ENCODE measurements at regions not wholly inside any gene's neighbourhood (a gene's known extent, or its start where the extent isn't known, plus 50 kb on each side); places are given as distances from the start of the nearest gene placed in this dataset.

DNA sequence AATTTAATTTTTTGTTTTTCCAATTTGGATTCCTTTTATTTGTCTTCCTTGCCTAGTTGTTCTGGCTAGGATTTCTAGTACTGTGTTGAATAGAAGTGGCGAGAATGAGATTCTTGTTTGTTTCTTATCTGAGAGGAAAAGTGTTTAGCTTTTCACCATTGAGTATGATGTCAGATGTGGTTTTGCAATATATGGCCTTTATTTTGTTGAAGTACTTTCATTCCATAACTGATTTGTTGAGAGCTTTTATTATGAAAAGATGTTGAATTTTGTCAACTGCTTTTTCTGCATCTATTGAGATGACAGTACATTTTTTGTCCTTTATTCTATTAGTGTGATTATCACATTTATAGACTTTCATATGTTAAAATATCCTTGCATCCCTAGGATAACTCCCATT, 462.0 kb downstream of the CCDC91 start:
- TF ChIP-seq, protein P1, sequence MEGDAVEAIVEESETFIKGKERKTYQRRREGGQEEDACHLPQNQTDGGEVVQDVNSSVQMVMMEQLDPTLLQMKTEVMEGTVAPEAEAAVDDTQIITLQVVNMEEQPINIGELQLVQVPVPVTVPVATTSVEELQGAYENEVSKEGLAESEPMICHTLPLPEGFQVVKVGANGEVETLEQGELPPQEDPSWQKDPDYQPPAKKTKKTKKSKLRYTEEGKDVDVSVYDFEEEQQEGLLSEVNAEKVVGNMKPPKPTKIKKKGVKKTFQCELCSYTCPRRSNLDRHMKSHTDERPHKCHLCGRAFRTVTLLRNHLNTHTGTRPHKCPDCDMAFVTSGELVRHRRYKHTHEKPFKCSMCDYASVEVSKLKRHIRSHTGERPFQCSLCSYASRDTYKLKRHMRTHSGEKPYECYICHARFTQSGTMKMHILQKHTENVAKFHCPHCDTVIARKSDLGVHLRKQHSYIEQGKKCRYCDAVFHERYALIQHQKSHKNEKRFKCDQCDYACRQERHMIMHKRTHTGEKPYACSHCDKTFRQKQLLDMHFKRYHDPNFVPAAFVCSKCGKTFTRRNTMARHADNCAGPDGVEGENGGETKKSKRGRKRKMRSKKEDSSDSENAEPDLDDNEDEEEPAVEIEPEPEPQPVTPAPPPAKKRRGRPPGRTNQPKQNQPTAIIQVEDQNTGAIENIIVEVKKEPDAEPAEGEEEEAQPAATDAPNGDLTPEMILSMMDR (IDR thresholded peaks at IDR 0.05; ENCODE audit: low read depth, low read length), result no peak
- H3K4me3 ChIP-seq (replicated peaks in 1 of 2; ENCODE audit: low read depth in 2 of 2, low read length in 2 of 2), result no peak overlapping the region
- DNase-seq (ENCODE audit: low read depth in 2 of 2), result peak; percentile 4 to 15

DNA sequence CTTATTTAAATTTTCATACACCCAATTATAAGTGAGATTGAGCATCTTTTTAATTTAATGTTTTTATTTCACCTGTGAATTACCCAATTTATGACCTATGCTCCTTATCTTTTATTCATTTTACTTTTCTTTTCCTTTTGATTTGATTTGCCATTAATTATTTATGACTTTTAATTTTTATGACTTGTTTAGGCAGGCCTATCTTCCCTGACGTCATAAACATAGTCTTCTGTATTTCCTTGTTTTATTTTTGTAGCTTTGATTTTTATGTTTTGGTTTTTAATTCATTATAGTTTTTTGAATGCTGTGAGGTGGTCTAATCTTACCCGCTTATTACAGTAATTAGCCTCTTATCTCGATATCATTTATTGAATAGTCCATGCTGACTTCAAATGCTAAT, 467.1 kb upstream of the FAR2 start:
- TF ChIP-seq, protein P1 (IDR thresholded peaks at IDR 0.05; ENCODE audit: low read depth, low read length), result no peak
- H3K4me3 ChIP-seq (replicated peaks in 1 of 2; ENCODE audit: low read depth in 2 of 2, low read length in 2 of 2), result no peak overlapping the region
- no peak for DNase-seq (ENCODE audit: low read depth in 2 of 2)

- TF ChIP-seq, protein P1 (IDR thresholded peaks at IDR 0.05; ENCODE audit: low read depth, low read length), result no peak
- no peak for DNase-seq (ENCODE audit: low read depth in 2 of 2)
- no peak overlapping the region for H3K4me3 ChIP-seq (replicated peaks in 1 of 2; ENCODE audit: low read depth in 2 of 2, low read length in 2 of 2)
Observed at GRCh38 chr12:28683366-28683765, 465.7 kb upstream of the FAR2 start.

- DNase-seq (ENCODE audit: low read depth in 2 of 2), result no peak
Observed at GRCh38 chr12:28689398-28690175, 459.5 kb upstream of the FAR2 start.

GRCh38 chr12:28693565-28694219, 455.4 kb upstream of the FAR2 start:
- TF ChIP-seq, protein P1 (IDR thresholded peaks at IDR 0.05; ENCODE audit: low read depth, low read length), result no peak
- DNase-seq (ENCODE audit: low read depth in 2 of 2), result no peak
- no peak overlapping the region for H3K4me3 ChIP-seq (replicated peaks in 1 of 2; ENCODE audit: low read depth in 2 of 2, low read length in 2 of 2)

More at GRCh38 chr12:28689398-28690175, 459.5 kb upstream of the FAR2 start:
- H3K4me3 ChIP-seq (replicated peaks in 1 of 2; ENCODE audit: low read depth in 2 of 2, low read length in 2 of 2), result no peak overlapping the region
- TF ChIP-seq, protein P1 (IDR thresholded peaks at IDR 0.05; ENCODE audit: low read depth, low read length), result no peak

- no peak overlapping the region for H3K4me3 ChIP-seq (replicated peaks in 1 of 2; ENCODE audit: low read depth in 2 of 2, low read length in 2 of 2)
- peak in 1 of 2 donors; percentile 24 for DNase-seq (ENCODE audit: low read depth in 2 of 2)
- TF ChIP-seq, protein P1 (IDR thresholded peaks at IDR 0.05; ENCODE audit: low read depth, low read length), result no peak
Observed at GRCh38 chr12:28698553-28698952, 450.5 kb upstream of the FAR2 start.
